LNCAP (cell line): ENCODE measurements at regions not wholly inside any gene's neighbourhood (a gene's known extent, or its start where the extent isn't known, plus 50 kb on each side); places are given as distances from the start of the nearest gene placed in this dataset.

ENCODE experiments used
- CTCF ChIP-seq: fragments of 450-650 bp; IDR thresholded peaks from 2 replicates; pipeline ENCODE4 v1.5.1; 2017; ENCODE audit warnings: mild to moderate bottlenecking

DNA sequence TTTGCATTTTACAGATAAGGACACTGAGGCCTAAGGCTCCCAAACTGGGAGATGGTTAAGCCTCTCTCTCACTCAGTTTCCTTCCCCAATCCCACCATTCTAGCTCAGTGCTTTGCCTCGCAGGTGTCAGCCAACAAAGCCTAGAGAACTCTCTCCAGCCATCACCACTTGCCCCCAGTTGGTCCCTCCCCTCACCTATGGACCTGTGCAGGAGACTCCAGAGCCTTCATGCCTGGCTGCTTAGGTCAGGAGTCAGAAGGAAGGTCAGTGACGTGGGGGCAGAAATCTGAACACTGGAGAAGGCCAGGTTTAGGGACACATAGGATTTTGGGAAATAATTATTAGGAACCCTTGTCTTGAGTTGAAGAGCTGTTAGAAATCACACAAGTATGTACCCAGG is 295.3 kb downstream of the PTPRU start:
- no peak for TF ChIP-seq CTCF

DNA sequence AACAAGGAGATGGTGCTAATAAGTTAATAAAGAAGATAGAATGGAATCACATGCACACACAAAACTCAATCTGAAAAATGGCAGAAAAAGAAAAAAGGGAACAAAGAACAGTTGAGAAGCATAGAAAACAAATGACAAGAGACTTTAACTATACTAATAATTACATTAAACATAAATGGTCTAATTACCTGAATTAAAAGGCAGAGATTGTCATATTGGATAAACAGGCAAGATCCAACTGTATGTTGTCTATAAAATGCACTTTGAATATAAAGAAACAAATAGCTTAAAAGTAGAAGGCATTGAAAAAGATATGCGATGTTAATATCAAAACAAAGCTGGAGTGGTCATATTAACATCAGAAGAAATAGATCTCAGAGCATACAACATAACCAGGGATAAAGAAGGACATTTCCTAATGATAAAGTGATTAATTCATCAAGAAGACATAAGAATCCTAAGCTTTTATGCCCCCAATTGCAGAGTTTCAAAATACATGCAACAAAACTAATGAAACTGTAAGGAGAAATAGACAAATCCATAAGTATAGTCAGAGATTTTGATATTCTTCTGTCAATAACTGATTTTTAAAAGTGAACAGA is 293.5 kb downstream of the PTPRU start:
- TF ChIP-seq CTCF: no peak

- TF ChIP-seq CTCF: no peak
Measured at GRCh38 chr1:29527314-29528004, 291.1 kb downstream of the PTPRU start.

- TF ChIP-seq CTCF: no peak
Measured at GRCh38 chr1:29525941-29526340, 289.6 kb downstream of the PTPRU start.

GRCh38 chr1:29524285-29525065 is 288.2 kb downstream of the PTPRU start:
- TF ChIP-seq CTCF: no peak

DNA sequence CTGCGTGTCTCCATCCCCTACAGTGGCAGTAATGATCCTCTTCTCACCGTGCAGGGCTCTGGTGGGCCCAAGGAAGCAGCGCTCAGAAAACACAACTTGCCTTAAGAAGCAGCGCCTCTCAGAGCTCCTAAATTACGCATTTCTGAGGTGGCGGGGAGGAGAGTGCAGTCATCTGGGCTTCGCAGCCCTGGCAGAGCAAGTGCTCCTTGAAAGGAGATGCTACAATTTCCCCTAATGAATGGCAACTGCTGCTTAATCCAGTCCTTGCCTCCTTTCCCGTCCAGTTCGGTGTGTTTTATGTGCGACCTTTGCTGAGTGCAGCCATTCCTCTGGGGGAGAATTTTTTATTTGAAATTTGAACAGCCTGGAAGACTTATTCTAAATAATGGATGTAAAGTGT is 287.3 kb downstream of the PTPRU start:
- no peak for TF ChIP-seq CTCF

- no peak for TF ChIP-seq CTCF
Measured at GRCh38 chr1:29523136-29523535, 286.8 kb downstream of the PTPRU start.
